SK-N-SH treated with all-trans-retinoic acid at 6 μM for 48 hours (cell line): ENCODE measurements at regions not wholly inside any gene's neighbourhood (a gene's known extent, or its start where the extent isn't known, plus 50 kb on each side); places are given as distances from the start of the nearest gene placed in this dataset.

Experiments used
- ATAC-seq: fragments of 200-7000 bp; cut with Tn5 transposase; 3 replicates; pipeline ENCODE4 v1.9.1; 2020; ENCODE audit warnings: mild to moderate bottlenecking, moderate library complexity
- ARNTL ChIP-seq: fragments of 450-650 bp; formaldehyde crosslinking; IDR thresholded peaks from 2 replicates; pipeline ENCODE4 v1.5.0; 2020; ENCODE audit warnings: low read depth, mild to moderate bottlenecking, moderate library complexity, borderline replicate concordance
- BACH2 ChIP-seq: fragments of 250-450 bp; sonication (Bioruptor Pico); IDR thresholded peaks from 2 replicates; pipeline ENCODE4 v1.9.0; 2021; ENCODE audit warnings: mild to moderate bottlenecking, borderline replicate concordance
- CREB5 ChIP-seq: fragments of 250-450 bp; sonication (Bioruptor Pico); IDR thresholded peaks from 2 replicates; pipeline ENCODE4 v1.5.1; 2020; ENCODE audit warnings: low read depth, mild to moderate bottlenecking, moderate library complexity
- CSDC2 ChIP-seq: fragments of 250-450 bp; sonication (Bioruptor Pico); IDR thresholded peaks from 2 replicates; pipeline ENCODE4 v1.5.0; 2020; ENCODE audit warnings: mild to moderate bottlenecking, moderate library complexity
- CSRNP3 ChIP-seq: fragments of 250-450 bp; sonication (Bioruptor Pico); IDR thresholded peaks from 2 replicates; pipeline ENCODE4 v1.5.1; 2021; ENCODE audit warnings: mild to moderate bottlenecking, moderate library complexity
- GLIS3 ChIP-seq: fragments of 250-450 bp; sonication (Bioruptor Pico); IDR thresholded peaks from 2 replicates; pipeline ENCODE4 v1.5.0; 2020; ENCODE audit warnings: mild to moderate bottlenecking, moderate library complexity
- ISL1 ChIP-seq: fragments of 250-450 bp; sonication (Bioruptor Pico); IDR thresholded peaks from 2 replicates; pipeline ENCODE4 v2.1.2; 2022; ENCODE audit warnings: mild to moderate bottlenecking, moderate library complexity
- OSR1 ChIP-seq: fragments of 250-450 bp; sonication (Bioruptor Pico); IDR thresholded peaks from 2 replicates; pipeline ENCODE4 v1.8.0; 2022; ENCODE audit warnings: moderate library complexity, mild to moderate bottlenecking, inconsistent platforms
- PATZ1 ChIP-seq: fragments of 250-450 bp; sonication (Bioruptor Pico); IDR thresholded peaks from 2 replicates; pipeline ENCODE4 v1.8.0; 2020; ENCODE audit warnings: mild to moderate bottlenecking, moderate library complexity, borderline replicate concordance
- POU6F1 ChIP-seq: fragments of 250-450 bp; sonication (Bioruptor Pico); IDR thresholded peaks from 2 replicates; pipeline ENCODE4 v1.8.0; 2021; ENCODE audit warnings: low read depth, mild to moderate bottlenecking, moderate library complexity, borderline replicate concordance
- PPARA ChIP-seq: fragments of 250-450 bp; sonication (Bioruptor Pico); IDR thresholded peaks from 2 replicates; pipeline ENCODE4 v1.5.0; 2020; ENCODE audit warnings: mild to moderate bottlenecking, borderline replicate concordance
- RARB ChIP-seq: fragments of 250-450 bp; sonication (Bioruptor Pico); IDR thresholded peaks from 2 replicates; pipeline ENCODE4 v1.8.0; 2021; ENCODE audit warnings: mild to moderate bottlenecking, moderate library complexity
- TCF4 ChIP-seq: fragments of 250-450 bp; sonication (Bioruptor Pico); IDR thresholded peaks from 2 replicates; pipeline ENCODE4 v1.8.0; 2021; ENCODE audit warnings: mild to moderate bottlenecking, moderate library complexity, borderline replicate concordance
- TOX ChIP-seq: fragments of 250-450 bp; sonication (Bioruptor Pico); IDR thresholded peaks from 2 replicates; pipeline ENCODE4 v1.8.0; 2021; ENCODE audit warnings: mild to moderate bottlenecking, moderate library complexity, borderline replicate concordance
- TSHZ2 ChIP-seq: fragments of 250-450 bp; sonication (Bioruptor Pico); IDR thresholded peaks from 2 replicates; pipeline ENCODE4 v1.5.0; 2020; ENCODE audit warnings: mild to moderate bottlenecking, moderate library complexity
- ZC3H10 ChIP-seq: fragments of 250-450 bp; sonication (Bioruptor Pico); IDR thresholded peaks from 2 replicates; pipeline ENCODE4 v1.5.1; 2021; ENCODE audit warnings: mild to moderate bottlenecking, moderate library complexity
- ZFP3 ChIP-seq: fragments of 250-450 bp; sonication (Bioruptor Pico); IDR thresholded peaks from 2 replicates; pipeline ENCODE4 v1.5.0; 2020; ENCODE audit warnings: mild to moderate bottlenecking, moderate library complexity
- ZFP30 ChIP-seq: fragments of 450-650 bp; formaldehyde crosslinking; IDR thresholded peaks from 2 replicates; pipeline ENCODE4 v1.5.0; 2022; ENCODE audit warnings: mild to moderate bottlenecking, moderate library complexity
- ZNF565 ChIP-seq: fragments of 450-650 bp; formaldehyde crosslinking; conservative IDR thresholded peaks from 2 replicates; pipeline ENCODE4 v1.5.0; 2020; ENCODE audit warnings: low read depth, mild to moderate bottlenecking, moderate library complexity
- ZNF70 ChIP-seq: fragments of 450-650 bp; formaldehyde crosslinking; IDR thresholded peaks from 2 replicates; pipeline ENCODE4 v1.5.0; 2020; ENCODE audit warnings: mild to moderate bottlenecking, moderate library complexity

GRCh38 chr14:65223636-65224035 is 121.3 kb upstream of the MAX start:
- TF ChIP-seq GLIS3 (no peak), TOX (CRISPR knock-in tag) (no peak), OSR1 (CRISPR knock-in tag) (no peak)
- no peak for ATAC-seq

GRCh38 chr14:65224799-65225198 is 122.5 kb upstream of the MAX start:
- TF ChIP-seq ZNF70 (no peak), CSDC2 (CRISPR knock-in tag) (no peak), POU6F1 (CRISPR knock-in tag) (no peak), RARB (CRISPR knock-in tag) (no peak), ZC3H10 (CRISPR knock-in tag) (no peak), ISL1 (CRISPR knock-in tag) (no peak), TCF4 (CRISPR knock-in tag) (no peak), GLIS3 (no peak), ZNF565 (CRISPR knock-in tag) (no peak), TSHZ2 (CRISPR knock-in tag) (no peak), ARNTL (CRISPR knock-in tag) (no peak), OSR1 (CRISPR knock-in tag) (no peak), CREB5 (CRISPR knock-in tag) (no peak), ZFP30 (CRISPR knock-in tag) (no peak), TOX (CRISPR knock-in tag) (no peak), ZFP3 (no peak), CSRNP3 (CRISPR knock-in tag) (no peak), PATZ1 (CRISPR knock-in tag) (no peak), BACH2 (no peak)
- TF ChIP-seq, all 23 proteins: peak for 0
- no peak for ATAC-seq

- TF ChIP-seq PATZ1 (CRISPR knock-in tag): no peak
- TF ChIP-seq PPARA: no peak
- TF ChIP-seq ZNF565 (CRISPR knock-in tag): no peak
- no peak for TF ChIP-seq ISL1 (CRISPR knock-in tag)
- TF ChIP-seq ARNTL (CRISPR knock-in tag): no peak
- TF ChIP-seq ZFP30 (CRISPR knock-in tag): no peak
- no peak for TF ChIP-seq ZC3H10 (CRISPR knock-in tag)
- TF ChIP-seq ZNF70: no peak
- TF ChIP-seq RARB (CRISPR knock-in tag): no peak
- no peak for TF ChIP-seq BACH2
- TF ChIP-seq TCF4 (CRISPR knock-in tag): no peak
- TF ChIP-seq TOX (CRISPR knock-in tag): no peak
- ATAC-seq: no peak
Observed at GRCh38 chr14:65225299-65226159, 123.2 kb upstream of the MAX start.
